ENCODE measurements at regions not wholly inside any gene's neighbourhood (a gene's known extent, or its start where the extent isn't known, plus 50 kb on each side); places are given as distances from the start of the nearest gene placed in this dataset.
"Not testable (repeated sequence)": the region's sequence is repeated elsewhere in the genome, so short reads cannot be mapped to it uniquely, and the experiment has no call there.

GRCh38 chr4:23999714-24000469 is 110.0 kb upstream of the PPARGC1A start:
- no peak for DNase-seq (ENCODE audit: low read depth)

GRCh38 chr4:23993373-23993772 is 103.5 kb upstream of the PPARGC1A start:
- DNase-seq (ENCODE audit: low read depth) = no peak

GRCh38 chr4:23991444-23991843 is 101.6 kb upstream of the PPARGC1A start:
- no peak for DNase-seq (ENCODE audit: low read depth)

GRCh38 chr4:23986270-23986669 is 96.4 kb upstream of the PPARGC1A start:
- DNase-seq (ENCODE audit: low read depth) = no peak

- no peak for DNase-seq (ENCODE audit: low read depth)
These were observed 91.5 kb upstream of the PPARGC1A start for GRCh38 chr4:23981328-23981727.

GRCh38 chr4:23979534-23979933 is 89.7 kb upstream of the PPARGC1A start:
- no peak for DNase-seq (ENCODE audit: low read depth)

- no peak for DNase-seq (ENCODE audit: low read depth)
These were observed 88.2 kb upstream of the PPARGC1A start for GRCh38 chr4:23978002-23978401.

GRCh38 chr4:23976423-23976822 is 86.6 kb upstream of the PPARGC1A start:
- DNase-seq (ENCODE audit: low read depth) = no peak

GRCh38 chr4:23973308-23973855 is 83.5 kb upstream of the PPARGC1A start:
- no peak for DNase-seq (ENCODE audit: low read depth)

GRCh38 chr4:23972805-23973204 is 83.0 kb upstream of the PPARGC1A start:
- DNase-seq (ENCODE audit: low read depth) = no peak

GRCh38 chr4:23972187-23972586 is 82.3 kb upstream of the PPARGC1A start:
- DNase-seq (ENCODE audit: low read depth) = no peak

- no peak for DNase-seq (ENCODE audit: low read depth)
These were observed 80.5 kb upstream of the PPARGC1A start for GRCh38 chr4:23970201-23970850.

- DNase-seq (ENCODE audit: low read depth) = no peak
These were observed 79.8 kb upstream of the PPARGC1A start for GRCh38 chr4:23969635-23970145.

- no peak for DNase-seq (ENCODE audit: low read depth)
These were observed 77.4 kb upstream of the PPARGC1A start for GRCh38 chr4:23967281-23967680.

GRCh38 chr4:23966725-23967124 is 76.9 kb upstream of the PPARGC1A start:
- DNase-seq (ENCODE audit: low read depth) = no peak

GRCh38 chr4:23962462-23962861 is 72.6 kb upstream of the PPARGC1A start:
- DNase-seq (ENCODE audit: low read depth) = no peak

- not testable (repeated sequence) for DNase-seq (ENCODE audit: low read depth)
These were observed 71.5 kb upstream of the PPARGC1A start for GRCh38 chr4:23961395-23961794.

GRCh38 chr4:23959396-23960148 is 69.7 kb upstream of the PPARGC1A start:
- no peak for DNase-seq (ENCODE audit: low read depth)

- DNase-seq (ENCODE audit: low read depth) = no peak
These were observed 68.9 kb upstream of the PPARGC1A start for GRCh38 chr4:23958749-23959148.

- no peak for DNase-seq (ENCODE audit: low read depth)
These were observed 67.6 kb upstream of the PPARGC1A start for GRCh38 chr4:23957465-23957864.

GRCh38 chr4:23956601-23957364 is 66.9 kb upstream of the PPARGC1A start:
- DNase-seq (ENCODE audit: low read depth) = no peak

- DNase-seq (ENCODE audit: low read depth) = no peak
These were observed 62.4 kb upstream of the PPARGC1A start for GRCh38 chr4:23952258-23952657.
